K562 (cell line): ENCODE measurements at regions not wholly inside any gene's neighbourhood (a gene's known extent, or its start where the extent isn't known, plus 50 kb on each side); places are given as distances from the start of the nearest gene placed in this dataset.

Source experiments
- ATAC-seq: fragments of 200-7000 bp; cut with Tn5 transposase; 3 replicates; pipeline ENCODE4 v1.9.1; 2020; ENCODE audit warnings: moderate library complexity
- BruUV-seq: library from RNA; stranded (reverse); fragments of 400-500 nt; replicated peaks from 2 replicates; lab custom pipeline; 2021; lab: Mats Ljungman, UMichigan
- CTCF ChIA-PET: fragments of 300-600 bp; formaldehyde crosslinking; extraction: SDS; loops from one replicate; lab custom pipeline; 2021; ENCODE audit warnings: low intra/inter-chr PET ratio; lab: Yijun Ruan, JAX
- POLR2A ChIA-PET: fragments of 300-600, 350-650 bp; sonication (Branson Sonifier 250); formaldehyde crosslinking; extraction: SDS; loops from one replicate; lab custom pipeline; 2021; ENCODE audit warnings: antibody characterized with exemption, inconsistent platforms; lab: Yijun Ruan, JAX
- DNase-seq, 4 experiments: peaks; one replicate each; pipeline versions ENCODE4 v3.0.0 to v3.0.0-alpha.2; 2011 to 2018; ENCODE audit warnings: low spot score in 3 of 4, mixed read lengths in 3 of 4; ENCODE audit errors: extremely low read depth in 1 of 4
- FAIRE-seq: peaks from 2 replicates; lab custom pipeline; 2011; peaks lifted over from hg19 to GRCh38; lab: Jason Lieb, UNC
- H2AFZ ChIP-seq: 2 replicates; pipeline ENCODE4 v1.6.0; 2011; ENCODE audit warnings: low read depth, low read length, control low read depth, inconsistent platforms
- H3K27ac ChIP-seq: fragments of 200-600 bp; 3 replicates; pipeline ENCODE4 v1.8.0; 2011; ENCODE audit warnings: low read depth, mild to moderate bottlenecking, control low read depth, inconsistent platforms, low read length, moderate library complexity, mixed read lengths; ENCODE audit errors: extremely low read depth
- H3K27me3 ChIP-seq, 2 experiments: fragments of 300-600 bp in 1 of 2; 2 replicates in 1 of 2; 3 replicates in 1 of 2; pipeline versions ENCODE4 v1.6.0 to v1.8.0; 2011; ENCODE audit warnings: inconsistent platforms in 2 of 2, low read length in 2 of 2, mild to moderate bottlenecking in 1 of 2, mixed read lengths in 1 of 2, moderate library complexity in 1 of 2; ENCODE audit not compliant: control insufficient read depth in 2 of 2, insufficient read depth in 2 of 2
- H3K36me3 ChIP-seq: fragments of 300-600 bp; 3 replicates; pipeline ENCODE4 v1.8.0; 2011; ENCODE audit warnings: mild to moderate bottlenecking, low read length, inconsistent platforms; ENCODE audit not compliant: control insufficient read depth, insufficient read depth
- H3K4me1 ChIP-seq, 2 experiments: fragments of 200-600 bp in 1 of 2; replicated peaks in 1 of 2; 2 replicates in 1 of 2; 3 replicates in 1 of 2; pipeline versions ENCODE4 v1.5.1 to v1.8.0; 2011; ENCODE audit warnings: inconsistent platforms in 2 of 2, low read length in 2 of 2, mild to moderate bottlenecking in 1 of 2, mixed read lengths in 1 of 2, moderate library complexity in 1 of 2; ENCODE audit not compliant: control insufficient read depth in 2 of 2, insufficient read depth in 2 of 2
- H3K4me2 ChIP-seq: 2 replicates; pipeline ENCODE4 v1.6.1; 2011; ENCODE audit warnings: low read length, control low read depth, inconsistent platforms, mixed read lengths; ENCODE audit not compliant: insufficient read depth
- H3K4me3 ChIP-seq: fragments of 200-600 bp; sonication (generic), shearing (Covaris generic); 2 replicates; pipeline ENCODE4 v1.5.1; 2016; ENCODE audit warnings: control low read depth, inconsistent platforms
- H3K79me2 ChIP-seq: fragments of 200-600 bp; 3 replicates; pipeline ENCODE4 v1.8.0; 2011; ENCODE audit warnings: low read length, inconsistent platforms; ENCODE audit not compliant: control insufficient read depth, insufficient read depth
- H3K9ac ChIP-seq, 2 experiments: 2 replicates each; pipeline versions ENCODE4 v1.6.0 to v1.6.1; 2011; ENCODE audit warnings: low read depth in 2 of 2, low read length in 2 of 2, control low read depth in 1 of 2, inconsistent platforms in 1 of 2, mild to moderate bottlenecking in 1 of 2, mixed read lengths in 1 of 2; ENCODE audit not compliant: insufficient read depth in 1 of 2
- H3K9me1 ChIP-seq: one replicate; pipeline ENCODE4 v1.6.0; 2011; ENCODE audit warnings: inconsistent platforms, mild to moderate bottlenecking, low read length, moderate library complexity; ENCODE audit not compliant: control insufficient read depth, insufficient read depth
- H3K9me3 ChIP-seq: replicated peaks from 2 replicates; pipeline ENCODE4 v1.5.1; 2011; ENCODE audit warnings: low read depth, low read length, inconsistent platforms; ENCODE audit not compliant: control insufficient read depth, insufficient read depth
- H4K20me1 ChIP-seq: replicated peaks from 2 replicates; pipeline ENCODE4 v1.6.1; 2011; ENCODE audit warnings: low read length, inconsistent platforms, mixed read lengths; ENCODE audit not compliant: control insufficient read depth, insufficient read depth
- CHD1 ChIP-seq: fragments of 200-600 bp; sonication (generic); IDR thresholded peaks from one replicate; pipeline ENCODE4 v1.6.1; 2012; ENCODE audit warnings: mild to moderate bottlenecking, moderate library complexity, low read length, inconsistent platforms
- EZH2 ChIP-seq: IDR thresholded peaks from 2 replicates; pipeline ENCODE4 v1.6.1; 2012; ENCODE audit warnings: low read depth, mild to moderate bottlenecking, inconsistent platforms, low read length, borderline replicate concordance
- MAZ ChIP-seq, 2 experiments: fragments of 450-650 bp in 1 of 2; sonication (generic) in 1 of 2; formaldehyde crosslinking; IDR thresholded peaks in 1 of 2; conservative IDR thresholded peaks in 1 of 2; 2 replicates each; pipeline versions ENCODE4 v1.4.0 to v1.5.0; 2020; ENCODE audit warnings: mild to moderate bottlenecking in 1 of 2, missing genetic modification reagents in 1 of 2
- PTTG1 ChIP-seq: fragments of 450-650 bp; IDR thresholded peaks from 2 replicates; pipeline ENCODE4 v1.6.1; 2016; ENCODE audit warnings: low read depth, mild to moderate bottlenecking, missing genetic modification characterization, missing compliant biosample characterization
- RAD51 ChIP-seq: fragments of 450-650 bp; IDR thresholded peaks from 2 replicates; pipeline ENCODE4 v1.7.1; 2016; ENCODE audit warnings: low read depth, mild to moderate bottlenecking, borderline replicate concordance
- RBM22 ChIP-seq: fragments of 200-400 bp; formaldehyde crosslinking; IDR thresholded peaks from 2 replicates; pipeline ENCODE4 v1.6.1; 2018; ENCODE audit warnings: low read length, low read depth; ENCODE audit not compliant: poor library complexity, severe bottlenecking
- SMAD1 ChIP-seq: fragments of 150-350 bp; IDR thresholded peaks from 2 replicates; pipeline ENCODE4 v1.6.1; 2014; ENCODE audit warnings: low read length, low read depth; ENCODE audit not compliant: partially characterized antibody
- STAT5B ChIP-seq: fragments of 250-450 bp; sonication (Bioruptor Pico); IDR thresholded peaks from 2 replicates; pipeline ENCODE4 v1.8.0; 2021; ENCODE audit warnings: mild to moderate bottlenecking, inconsistent platforms
- TBL1XR1 ChIP-seq, 2 experiments: IDR thresholded peaks; 2 replicates each; pipeline ENCODE4 v1.6.1; 2012; ENCODE audit warnings: improper control_type of control experiment in 2 of 2, low read length in 2 of 2, mild to moderate bottlenecking in 1 of 2
- ZNF586 ChIP-seq: fragments of 450-650 bp; formaldehyde crosslinking; conservative IDR thresholded peaks from 2 replicates; pipeline ENCODE4 v1.4.0; 2020; ENCODE audit warnings: mild to moderate bottlenecking, moderate library complexity
- ZNF695 ChIP-seq: fragments of 450-650 bp; formaldehyde crosslinking; IDR thresholded peaks from 2 replicates; pipeline ENCODE4 v1.4.0; 2020; ENCODE audit warnings: mild to moderate bottlenecking, moderate library complexity
- ZNF785 ChIP-seq: fragments of 250-450 bp; sonication (Bioruptor Pico); IDR thresholded peaks from 2 replicates; pipeline ENCODE4 v1.4.0; 2020; ENCODE audit warnings: mild to moderate bottlenecking
- WGBS: fragments of 100-300 bp; shearing (Covaris generic); methylation state at CpG from one replicate; pipeline ENCODE4 v1.1.6; 2016; ENCODE audit warnings: low coverage, mixed read lengths; ENCODE audit not compliant: insufficient coverage; ENCODE audit errors: missing lambda C conversion rate; 5-methylcytosine and 5-hydroxymethylcytosine counted together
- in situ Hi-C: fragments of 300-500 bp; cut with MboI; formaldehyde crosslinking; loops from 4 replicates; pipeline ENCODE4 v1.15.0; 2018; ENCODE audit warnings: inconsistent platforms, mixed read lengths
- intact Hi-C: fragments of 100-400 bp; cut with micrococcal nuclease; formaldehyde crosslinking; loops from 2 replicates; pipeline ENCODE4 v1.14.2; 2022
- TF ChIP-seq, protein P1 (sequence below): sonication (generic); formaldehyde crosslinking; IDR thresholded peaks from 2 replicates; pipeline ENCODE4 v1.8.0; 2023; ENCODE audit warnings: missing genetic modification reagents, mild to moderate bottlenecking, borderline replicate concordance
- TF ChIP-seq, protein P2 (sequence below): fragments of 450-650 bp; IDR thresholded peaks from 2 replicates; pipeline ENCODE4 v1.7.1; 2018; ENCODE audit warnings: mild to moderate bottlenecking, low read depth; ENCODE audit not compliant: partially characterized antibody

DNA sequence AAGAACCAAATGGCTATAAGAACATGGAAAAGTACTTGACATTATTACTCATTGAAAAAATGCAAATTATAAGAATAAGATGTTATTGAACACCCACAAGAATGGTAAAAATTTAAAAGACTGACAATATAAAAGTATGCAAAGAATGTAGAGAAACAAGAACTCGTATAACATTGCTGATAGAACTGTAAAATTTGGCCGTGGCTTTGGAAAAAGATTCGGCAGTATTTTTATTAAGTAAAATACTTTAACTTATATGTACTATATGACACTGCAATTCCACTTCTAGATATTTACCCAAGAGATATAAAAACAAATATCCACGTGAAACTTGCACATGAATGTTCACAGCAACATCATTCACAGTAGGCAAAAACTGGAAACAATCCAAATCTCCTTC is 239.2 kb downstream of the TPBG start:
- DNase-seq (no peak), FAIRE-seq (no peak), ATAC-seq (no peak)
- ChIA-PET CTCF (no interaction called here), POLR2A (no interaction called here)
- H3K9me3 ChIP-seq = no peaks in the 10 kb centered on the region
- no peak overlapping the region for H2AFZ ChIP-seq
- no peak overlapping the region for H3K4me3 ChIP-seq
- H3K36me3 ChIP-seq = no peaks in the 10 kb centered on the region
- 1% methylated on average over 4 of the region's 4 CpGs for WGBS
- no peak overlapping the region for H3K27ac ChIP-seq
- in situ Hi-C loops = no loop called here
- no peak overlapping the region for H3K4me2 ChIP-seq
- H3K27me3 ChIP-seq = no peaks in the 10 kb centered on the region
- intact Hi-C loops = loop anchor here (10.0 kb wide), 1 partner anchor 452 kb away; no protein-coding TSS in a partner anchor
- no TSS peak for BruUV-seq
- no peaks in the 10 kb centered on the region for H4K20me1 ChIP-seq
- no peaks in the 10 kb centered on the region for H3K9me1 ChIP-seq
- H3K4me1 ChIP-seq = no peaks in the 10 kb centered on the region
- no peak overlapping the region for H3K9ac ChIP-seq
- H3K79me2 ChIP-seq = no peaks in the 10 kb centered on the region
- TF ChIP-seq, protein P1, sequence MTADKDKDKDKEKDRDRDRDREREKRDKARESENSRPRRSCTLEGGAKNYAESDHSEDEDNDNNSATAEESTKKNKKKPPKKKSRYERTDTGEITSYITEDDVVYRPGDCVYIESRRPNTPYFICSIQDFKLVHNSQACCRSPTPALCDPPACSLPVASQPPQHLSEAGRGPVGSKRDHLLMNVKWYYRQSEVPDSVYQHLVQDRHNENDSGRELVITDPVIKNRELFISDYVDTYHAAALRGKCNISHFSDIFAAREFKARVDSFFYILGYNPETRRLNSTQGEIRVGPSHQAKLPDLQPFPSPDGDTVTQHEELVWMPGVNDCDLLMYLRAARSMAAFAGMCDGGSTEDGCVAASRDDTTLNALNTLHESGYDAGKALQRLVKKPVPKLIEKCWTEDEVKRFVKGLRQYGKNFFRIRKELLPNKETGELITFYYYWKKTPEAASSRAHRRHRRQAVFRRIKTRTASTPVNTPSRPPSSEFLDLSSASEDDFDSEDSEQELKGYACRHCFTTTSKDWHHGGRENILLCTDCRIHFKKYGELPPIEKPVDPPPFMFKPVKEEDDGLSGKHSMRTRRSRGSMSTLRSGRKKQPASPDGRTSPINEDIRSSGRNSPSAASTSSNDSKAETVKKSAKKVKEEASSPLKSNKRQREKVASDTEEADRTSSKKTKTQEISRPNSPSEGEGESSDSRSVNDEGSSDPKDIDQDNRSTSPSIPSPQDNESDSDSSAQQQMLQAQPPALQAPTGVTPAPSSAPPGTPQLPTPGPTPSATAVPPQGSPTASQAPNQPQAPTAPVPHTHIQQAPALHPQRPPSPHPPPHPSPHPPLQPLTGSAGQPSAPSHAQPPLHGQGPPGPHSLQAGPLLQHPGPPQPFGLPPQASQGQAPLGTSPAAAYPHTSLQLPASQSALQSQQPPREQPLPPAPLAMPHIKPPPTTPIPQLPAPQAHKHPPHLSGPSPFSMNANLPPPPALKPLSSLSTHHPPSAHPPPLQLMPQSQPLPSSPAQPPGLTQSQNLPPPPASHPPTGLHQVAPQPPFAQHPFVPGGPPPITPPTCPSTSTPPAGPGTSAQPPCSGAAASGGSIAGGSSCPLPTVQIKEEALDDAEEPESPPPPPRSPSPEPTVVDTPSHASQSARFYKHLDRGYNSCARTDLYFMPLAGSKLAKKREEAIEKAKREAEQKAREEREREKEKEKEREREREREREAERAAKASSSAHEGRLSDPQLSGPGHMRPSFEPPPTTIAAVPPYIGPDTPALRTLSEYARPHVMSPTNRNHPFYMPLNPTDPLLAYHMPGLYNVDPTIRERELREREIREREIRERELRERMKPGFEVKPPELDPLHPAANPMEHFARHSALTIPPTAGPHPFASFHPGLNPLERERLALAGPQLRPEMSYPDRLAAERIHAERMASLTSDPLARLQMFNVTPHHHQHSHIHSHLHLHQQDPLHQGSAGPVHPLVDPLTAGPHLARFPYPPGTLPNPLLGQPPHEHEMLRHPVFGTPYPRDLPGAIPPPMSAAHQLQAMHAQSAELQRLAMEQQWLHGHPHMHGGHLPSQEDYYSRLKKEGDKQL (CRISPR knock-in tag) = no peak
- TF ChIP-seq RAD51 (no peak), ZNF785 (CRISPR knock-in tag) (no peak), MAZ (CRISPR knock-in tag; conservative IDR thresholded peaks at IDR 0.05 in 1 of 2, IDR thresholded peaks at IDR 0.05 in 1 of 2) (no peak), CHD1 (no peak), PTTG1 (no peak), ZNF586 (CRISPR knock-in tag) (no peak), TBL1XR1 (IDR thresholded peaks at IDR 0.05; ENCODE audit: low read length in 2 of 2) (no peak), STAT5B (CRISPR knock-in tag) (no peak), EZH2 (no peak), ZNF695 (CRISPR knock-in tag) (no peak), SMAD1 (no peak), RBM22 (no peak)
- TF ChIP-seq, protein P2, sequence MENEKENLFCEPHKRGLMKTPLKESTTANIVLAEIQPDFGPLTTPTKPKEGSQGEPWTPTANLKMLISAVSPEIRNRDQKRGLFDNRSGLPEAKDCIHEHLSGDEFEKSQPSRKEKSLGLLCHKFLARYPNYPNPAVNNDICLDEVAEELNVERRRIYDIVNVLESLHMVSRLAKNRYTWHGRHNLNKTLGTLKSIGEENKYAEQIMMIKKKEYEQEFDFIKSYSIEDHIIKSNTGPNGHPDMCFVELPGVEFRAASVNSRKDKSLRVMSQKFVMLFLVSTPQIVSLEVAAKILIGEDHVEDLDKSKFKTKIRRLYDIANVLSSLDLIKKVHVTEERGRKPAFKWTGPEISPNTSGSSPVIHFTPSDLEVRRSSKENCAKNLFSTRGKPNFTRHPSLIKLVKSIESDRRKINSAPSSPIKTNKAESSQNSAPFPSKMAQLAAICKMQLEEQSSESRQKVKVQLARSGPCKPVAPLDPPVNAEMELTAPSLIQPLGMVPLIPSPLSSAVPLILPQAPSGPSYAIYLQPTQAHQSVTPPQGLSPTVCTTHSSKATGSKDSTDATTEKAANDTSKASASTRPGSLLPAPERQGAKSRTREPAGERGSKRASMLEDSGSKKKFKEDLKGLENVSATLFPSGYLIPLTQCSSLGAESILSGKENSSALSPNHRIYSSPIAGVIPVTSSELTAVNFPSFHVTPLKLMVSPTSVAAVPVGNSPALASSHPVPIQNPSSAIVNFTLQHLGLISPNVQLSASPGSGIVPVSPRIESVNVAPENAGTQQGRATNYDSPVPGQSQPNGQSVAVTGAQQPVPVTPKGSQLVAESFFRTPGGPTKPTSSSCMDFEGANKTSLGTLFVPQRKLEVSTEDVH = no peak
